Putamen (tissue), 1 donor: ENCODE measurements at regions not wholly inside any gene's neighbourhood (a gene's known extent, or its start where the extent isn't known, plus 50 kb on each side); places are given as distances from the start of the nearest gene placed in this dataset.
"Not testable (repeated sequence)": the region's sequence is repeated elsewhere in the genome, so short reads cannot be mapped to it uniquely, and the experiment has no call there.

Experiments used
- DNase-seq: peaks from one replicate; pipeline ENCODE4 v3.0.0-alpha.2; 2016; ENCODE audit warnings: low spot score

DNA sequence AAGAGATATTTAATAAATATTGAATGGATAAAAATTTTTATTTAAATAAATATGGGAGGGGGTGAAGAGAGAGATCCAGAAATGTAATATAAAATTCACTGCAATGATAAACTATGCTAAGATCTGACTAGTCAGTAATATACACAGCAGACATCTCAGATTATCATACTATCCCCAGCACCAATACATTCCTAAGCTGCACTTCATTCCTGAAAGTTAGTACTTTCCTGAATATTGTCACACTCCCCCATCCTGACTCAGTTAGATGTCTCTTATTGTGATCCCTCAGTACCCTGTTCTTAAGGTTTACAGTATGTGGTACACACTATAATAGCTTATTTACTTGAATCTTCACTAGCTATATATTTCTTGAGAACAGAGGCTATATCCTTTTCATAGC is 88.3 kb upstream of the KCNQ5 start:
- DNase-seq = no peak

GRCh38 chr6:72534236-72534635 is 87.6 kb upstream of the KCNQ5 start:
- no peak for DNase-seq

- no peak for DNase-seq
Measured at GRCh38 chr6:72535124-72535523, 86.7 kb upstream of the KCNQ5 start.

GRCh38 chr6:72547020-72547419 is 74.8 kb upstream of the KCNQ5 start:
- no peak for DNase-seq

GRCh38 chr6:72551470-72551869 is 70.4 kb upstream of the KCNQ5 start:
- no peak for DNase-seq

- no peak for DNase-seq
Measured at GRCh38 chr6:72552938-72553337, 68.9 kb upstream of the KCNQ5 start.

DNA sequence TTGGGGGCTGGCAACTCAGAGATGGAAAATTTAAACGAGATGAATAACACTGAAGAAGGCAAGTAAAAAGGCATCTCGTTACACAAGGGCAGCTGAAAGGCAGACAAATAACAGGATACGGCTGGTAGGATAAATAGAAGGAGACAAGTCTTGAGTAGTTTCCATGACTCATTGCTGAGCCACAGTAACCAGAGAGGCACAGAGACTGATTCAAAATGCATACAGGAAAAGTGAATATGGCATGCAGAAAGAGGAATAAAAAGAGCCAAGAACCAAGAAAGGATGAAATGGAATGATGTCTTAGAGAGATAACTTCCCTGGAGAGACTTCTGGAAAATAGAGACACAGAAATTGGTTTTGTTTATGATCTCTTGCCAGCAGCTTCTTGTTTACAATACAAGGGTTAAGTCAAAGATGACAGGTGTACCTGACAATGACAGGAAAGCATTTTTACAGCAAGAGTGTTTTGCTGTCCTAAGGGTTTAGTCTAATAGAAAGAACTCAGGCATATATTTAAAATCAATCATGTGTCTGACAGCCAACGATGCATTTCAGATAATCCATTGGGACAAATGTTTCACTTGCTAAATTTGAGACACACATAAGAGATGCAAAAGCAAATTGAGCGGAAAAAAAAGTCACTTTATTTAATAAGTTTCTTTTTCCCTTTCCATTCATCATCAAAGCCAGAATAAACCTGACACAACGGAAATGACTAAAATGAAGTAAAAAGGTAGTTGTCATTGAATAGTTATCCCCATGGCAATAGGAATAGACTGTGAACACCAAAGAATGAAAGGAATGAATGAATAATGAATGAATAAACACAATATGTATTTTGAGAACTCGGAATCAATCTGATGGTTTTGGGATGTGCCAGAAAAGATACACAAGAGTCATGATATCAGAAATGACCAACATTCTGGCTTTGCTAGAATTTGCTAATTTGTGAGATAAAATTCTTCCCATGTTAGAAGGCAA is 68.0 kb upstream of the KCNQ5 start:
- DNase-seq = no peak

DNA sequence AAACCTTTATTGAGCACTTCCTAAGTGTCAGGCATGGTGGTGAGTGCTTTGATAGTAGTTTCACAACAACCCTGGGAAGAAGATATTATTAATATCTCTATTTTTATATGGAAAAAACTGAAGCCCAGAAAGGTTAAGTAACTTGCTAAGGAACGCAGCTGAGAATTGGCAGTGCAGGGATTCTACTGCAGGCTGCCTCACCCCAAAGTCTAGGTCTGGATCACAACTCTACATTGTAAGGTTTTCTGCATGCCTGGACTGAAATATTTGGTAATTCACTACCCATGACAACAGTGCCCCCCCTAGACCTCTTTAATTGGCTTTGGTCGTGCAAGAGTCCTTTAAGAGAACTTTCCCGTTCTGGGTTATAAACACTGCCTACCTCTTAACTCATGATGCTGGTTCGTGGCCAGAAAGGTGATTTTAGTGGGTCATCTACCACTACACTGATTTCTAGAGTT is 67.1 kb upstream of the KCNQ5 start:
- DNase-seq = no peak

GRCh38 chr6:72559067-72559466 is 62.8 kb upstream of the KCNQ5 start:
- no peak for DNase-seq

DNA sequence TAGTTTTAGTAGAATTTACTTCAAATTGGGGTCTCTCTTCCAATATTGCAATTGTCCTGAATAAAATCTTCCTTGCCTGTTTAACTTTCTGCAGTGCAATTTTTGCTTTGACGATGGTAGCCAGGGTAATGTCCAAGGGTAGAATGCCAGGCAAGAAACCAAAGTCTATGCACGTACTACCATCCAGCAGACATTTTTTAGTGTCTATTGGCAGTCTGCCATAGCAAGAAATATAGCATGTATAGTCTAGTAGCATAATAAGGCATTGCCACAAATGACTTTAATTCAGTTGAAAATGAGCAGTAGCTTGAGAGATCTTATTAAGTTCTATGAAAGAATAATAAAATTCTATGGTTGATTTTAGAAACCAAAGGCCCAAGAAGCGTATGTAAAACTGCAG is 62.3 kb upstream of the KCNQ5 start:
- DNase-seq = no peak

- no peak for DNase-seq
Measured at GRCh38 chr6:72560721-72561593, 60.9 kb upstream of the KCNQ5 start.

DNA sequence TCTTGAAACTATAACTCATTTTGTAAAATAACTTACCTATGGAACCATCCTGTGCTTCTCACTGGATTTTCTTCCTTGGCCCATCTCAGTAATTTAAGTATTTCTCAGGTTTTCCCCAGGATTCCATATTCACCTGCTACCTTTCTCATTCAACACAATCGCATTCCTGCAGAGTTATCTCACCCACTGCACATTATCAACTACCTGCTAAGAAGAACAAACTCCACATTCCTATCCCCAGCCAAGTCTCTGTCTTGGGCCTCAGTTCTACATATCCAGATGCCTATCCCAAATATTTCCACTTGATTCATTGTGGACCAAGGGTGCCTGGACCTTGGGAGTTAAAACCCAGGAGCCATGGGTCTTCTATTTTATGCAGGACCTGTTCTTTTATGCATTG is 60.2 kb upstream of the KCNQ5 start:
- DNase-seq = no peak

- no peak for DNase-seq
Measured at GRCh38 chr6:72564231-72564630, 57.6 kb upstream of the KCNQ5 start.

DNA sequence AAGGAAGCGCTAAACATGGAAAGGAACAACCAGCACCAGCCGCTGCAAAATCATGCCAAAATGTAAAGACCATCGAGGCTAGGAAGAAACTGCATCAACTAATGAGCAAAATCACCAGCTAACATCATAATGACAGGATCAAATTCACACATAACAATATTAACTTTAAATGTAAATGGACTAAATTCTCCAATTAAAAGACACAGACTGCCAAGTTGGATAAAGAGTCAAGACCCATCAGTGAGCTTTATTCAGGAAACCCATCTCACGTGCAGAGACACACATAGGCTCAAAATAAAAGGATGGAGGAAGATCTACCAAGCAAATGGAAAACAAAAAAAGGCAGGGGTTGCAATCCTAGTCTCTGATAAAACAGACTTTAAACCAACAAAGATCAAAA is 49.9 kb upstream of the KCNQ5 start:
- DNase-seq = not testable (repeated sequence)
